Right lobe of liver (tissue), 6 donors: ENCODE measurements at regions not wholly inside any gene's neighbourhood (a gene's known extent, or its start where the extent isn't known, plus 50 kb on each side); places are given as distances from the start of the nearest gene placed in this dataset.

Source experiments
- ATAC-seq, 4 donors: fragments of 200-7000 bp; cut with Tn5 transposase; one replicate each; pipeline ENCODE4 v1.9.1; 2020; ENCODE audit warnings: mild to moderate bottlenecking in 4 of 4, moderate library complexity in 4 of 4
- DNase-seq, 3 donors: peaks; one replicate each; pipeline ENCODE4 v3.0.0-alpha.2; 2020
- H3K27ac ChIP-seq, 3 donors: fragments of 200-600 bp; one replicate each; pipeline ENCODE4 v1.8.0; 2022
- H3K27me3 ChIP-seq, 2 donors: fragments of 200-600 bp; one replicate each; pipeline ENCODE4 v1.8.0; 2022
- H3K36me3 ChIP-seq, 4 donors: fragments of 200-600 bp; sonication (generic) in 1 of 4; one replicate each; pipeline versions ENCODE4 v1.5.1 to v1.8.0; 2017 to 2022; ENCODE audit warnings: control low read depth in 1 of 4
- H3K4me1 ChIP-seq, 4 donors: fragments of 200-600 bp; sonication (generic) in 1 of 4; one replicate each; pipeline versions ENCODE4 v1.5.1 to v1.8.0; 2017 to 2022; ENCODE audit warnings: control low read depth in 1 of 4
- H3K4me3 ChIP-seq, 3 donors: fragments of 200-600 bp; one replicate each; pipeline ENCODE4 v1.8.0; 2022
- H3K9me3 ChIP-seq, 4 donors: fragments of 200-600 bp; sonication (generic) in 1 of 4; one replicate each; pipeline versions ENCODE4 v1.5.1 to v1.8.0; 2017 to 2022; ENCODE audit warnings: control low read depth in 1 of 4
- POLR2A ChIP-seq: fragments of 450-650 bp; IDR thresholded peaks from one replicate; pipeline ENCODE4 v1.6.1; 2017; ENCODE audit warnings: antibody characterized with exemption, mild to moderate bottlenecking
- WGBS: methylation state at CpG from one replicate; pipeline ENCODE4 v1.1.6; 2018; ENCODE audit warnings: low coverage, low lambda C conversion rate; ENCODE audit not compliant: insufficient coverage; ENCODE audit errors: missing lambda C conversion rate; 5-methylcytosine and 5-hydroxymethylcytosine counted together
- intact Hi-C, 2 donors: fragments of 100-400 bp; cut with DNase I; formaldehyde crosslinking; loops; one replicate each; pipeline versions ENCODE4 v1.11.2 to v1.14.1; 2022
- TF ChIP-seq, protein P1 (sequence below), 4 donors: fragments of 200-600 bp in 3 of 4; fragments of 450-650 bp in 1 of 4; IDR thresholded peaks; one replicate each; pipeline versions ENCODE4 v1.5.1 to v1.8.0; 2016 to 2022; ENCODE audit warnings: antibody characterized with exemption in 4 of 4, mild to moderate bottlenecking in 2 of 4
- donor health status: DM: no; HTN: yes; CAD: no.
- donor health status: DM: no; HTN: no; CAD: no.
- donor health status: DM: no; HTN: no; CAD: no.
- donor health status: DM: no; HTN: yes; CAD: no.
- donor health status: DM: no; HTN: yes; CAD: no.

DNA sequence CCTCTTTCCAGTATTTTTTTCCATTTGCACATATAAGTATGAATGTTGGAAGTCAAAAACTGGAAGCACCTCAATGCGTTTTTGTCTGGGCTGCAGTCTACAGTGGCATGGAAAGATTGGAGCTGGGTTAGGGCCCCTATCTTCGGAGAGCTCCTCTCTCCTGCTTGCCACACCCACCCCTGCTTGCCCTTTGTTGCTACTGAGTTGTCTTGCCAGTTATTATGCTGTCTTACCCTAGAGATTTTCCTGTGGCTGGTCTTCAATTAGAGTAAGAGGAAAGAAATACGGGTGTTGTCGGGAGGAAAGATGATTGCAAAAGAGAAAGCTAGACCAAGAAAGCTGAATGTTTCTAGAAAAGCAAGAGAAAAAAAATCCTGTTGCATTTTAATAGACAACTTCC, 228.9 kb upstream of the CELF2 start:
- no peaks in the 10 kb centered on the region for H3K36me3 ChIP-seq
- ATAC-seq = no peak
- no peak overlapping the region for H3K27ac ChIP-seq

DNA sequence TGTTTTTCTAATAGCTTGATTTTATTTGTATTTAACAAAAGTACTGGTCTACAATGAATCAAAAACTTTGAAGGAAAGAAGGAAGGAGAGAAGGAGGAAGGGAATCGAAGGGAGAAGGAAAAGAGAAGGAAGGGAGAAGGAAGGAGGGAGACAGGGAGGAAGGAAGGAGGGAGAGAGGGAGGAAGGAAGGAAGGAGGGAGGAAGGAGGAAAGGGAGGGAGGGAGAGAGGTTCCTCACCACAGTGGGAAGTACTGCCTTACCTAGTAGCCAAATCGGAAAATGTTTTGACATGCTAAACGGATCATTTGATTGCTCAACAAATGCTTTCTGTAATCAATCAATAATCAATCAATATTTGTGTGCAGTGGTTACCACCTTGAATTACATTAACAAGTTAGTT, 225.8 kb upstream of the CELF2 start:
- DNase-seq (no peak), ATAC-seq (no peak)
- intact Hi-C loops = no loop called here
- H3K4me1 ChIP-seq = no peaks in the 10 kb centered on the region
- TF ChIP-seq, protein P1, sequence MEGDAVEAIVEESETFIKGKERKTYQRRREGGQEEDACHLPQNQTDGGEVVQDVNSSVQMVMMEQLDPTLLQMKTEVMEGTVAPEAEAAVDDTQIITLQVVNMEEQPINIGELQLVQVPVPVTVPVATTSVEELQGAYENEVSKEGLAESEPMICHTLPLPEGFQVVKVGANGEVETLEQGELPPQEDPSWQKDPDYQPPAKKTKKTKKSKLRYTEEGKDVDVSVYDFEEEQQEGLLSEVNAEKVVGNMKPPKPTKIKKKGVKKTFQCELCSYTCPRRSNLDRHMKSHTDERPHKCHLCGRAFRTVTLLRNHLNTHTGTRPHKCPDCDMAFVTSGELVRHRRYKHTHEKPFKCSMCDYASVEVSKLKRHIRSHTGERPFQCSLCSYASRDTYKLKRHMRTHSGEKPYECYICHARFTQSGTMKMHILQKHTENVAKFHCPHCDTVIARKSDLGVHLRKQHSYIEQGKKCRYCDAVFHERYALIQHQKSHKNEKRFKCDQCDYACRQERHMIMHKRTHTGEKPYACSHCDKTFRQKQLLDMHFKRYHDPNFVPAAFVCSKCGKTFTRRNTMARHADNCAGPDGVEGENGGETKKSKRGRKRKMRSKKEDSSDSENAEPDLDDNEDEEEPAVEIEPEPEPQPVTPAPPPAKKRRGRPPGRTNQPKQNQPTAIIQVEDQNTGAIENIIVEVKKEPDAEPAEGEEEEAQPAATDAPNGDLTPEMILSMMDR (IDR thresholded peaks at IDR 0.05) = no peak
- TF ChIP-seq POLR2A = no peak
- H3K36me3 ChIP-seq = no peaks in the 10 kb centered on the region
- no peak overlapping the region for H3K27ac ChIP-seq
- H3K4me3 ChIP-seq = no peak overlapping the region
- no peaks in the 10 kb centered on the region for H3K27me3 ChIP-seq
- no peaks in the 10 kb centered on the region for H3K9me3 ChIP-seq
- WGBS = 28% methylated on average over 3 of the region's 3 CpGs

More for the DNA sequence above, 228.9 kb upstream of the CELF2 start:
- no peak for DNase-seq
- H3K9me3 ChIP-seq = no peaks in the 10 kb centered on the region
- no peaks in the 10 kb centered on the region for H3K4me1 ChIP-seq
- H3K4me3 ChIP-seq = no peak overlapping the region
- WGBS = 53% methylated on average over 4 of the region's 4 CpGs
- TF ChIP-seq POLR2A = no peak
- TF ChIP-seq, protein P1 (IDR thresholded peaks at IDR 0.05) = no peak
- no peaks in the 10 kb centered on the region for H3K27me3 ChIP-seq
- intact Hi-C loops = no loop called here

DNA sequence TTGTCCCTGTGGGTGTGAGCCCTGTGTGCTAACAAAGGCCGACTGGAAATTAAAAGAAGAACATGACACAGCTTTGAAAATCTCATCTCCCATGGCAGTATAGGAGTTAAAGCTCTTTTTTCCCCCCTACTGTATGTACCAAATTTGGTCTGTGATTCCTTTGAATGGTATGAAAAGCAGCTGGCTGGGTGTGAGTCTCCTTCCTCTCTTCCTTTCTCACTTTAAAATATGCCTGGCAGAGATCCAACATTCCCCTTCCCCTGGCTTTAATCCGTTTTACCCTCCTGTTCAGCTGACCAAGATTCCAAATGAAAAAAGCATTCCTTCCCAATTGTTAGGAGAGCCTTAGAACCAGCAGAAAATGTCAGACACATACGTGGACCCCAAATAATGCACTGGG, 225.0 kb upstream of the CELF2 start:
- DNase-seq = no peak
- H3K4me3 ChIP-seq = no peak overlapping the region
- TF ChIP-seq POLR2A = no peak
- TF ChIP-seq, protein P1 (IDR thresholded peaks at IDR 0.05) = no peak
- WGBS = 27% methylated on average over 3 of the region's 3 CpGs
- no peaks in the 10 kb centered on the region for H3K4me1 ChIP-seq
- no peaks in the 10 kb centered on the region for H3K9me3 ChIP-seq
- no peak overlapping the region for H3K27ac ChIP-seq
- no peaks in the 10 kb centered on the region for H3K27me3 ChIP-seq
- intact Hi-C loops = no loop called here
- no peaks in the 10 kb centered on the region for H3K36me3 ChIP-seq
- ATAC-seq = no peak

DNA sequence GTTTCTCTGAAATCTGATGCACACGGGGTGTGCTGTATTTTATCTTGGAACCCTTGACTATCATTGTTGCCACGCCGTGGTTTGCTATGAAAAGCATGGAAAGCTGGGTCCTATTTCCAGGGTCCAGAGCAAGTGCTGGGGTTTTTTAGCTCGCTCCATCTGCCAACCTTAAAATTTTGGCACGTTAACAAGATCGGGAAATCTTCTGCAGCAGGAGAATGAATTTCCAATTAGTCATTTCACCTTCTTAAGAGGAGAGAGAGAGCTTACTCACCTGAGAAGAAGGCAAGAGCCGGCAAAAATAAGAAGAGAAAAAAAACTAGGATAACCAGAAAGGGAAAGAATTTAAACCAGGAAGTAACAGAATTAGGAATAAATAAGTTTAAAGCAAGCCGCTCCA, 223.6 kb upstream of the CELF2 start:
- no peaks in the 10 kb centered on the region for H3K27me3 ChIP-seq
- no peaks in the 10 kb centered on the region for H3K4me1 ChIP-seq
- H3K27ac ChIP-seq = no peak overlapping the region
- 66% methylated on average over 8 of the region's 8 CpGs for WGBS
- H3K4me3 ChIP-seq = no peak overlapping the region
- no peaks in the 10 kb centered on the region for H3K9me3 ChIP-seq
- DNase-seq = no peak
- no peaks in the 10 kb centered on the region for H3K36me3 ChIP-seq
- ATAC-seq = no peak
- intact Hi-C loops = no loop called here
- TF ChIP-seq POLR2A = no peak
- TF ChIP-seq, protein P1 (IDR thresholded peaks at IDR 0.05) = no peak

DNA sequence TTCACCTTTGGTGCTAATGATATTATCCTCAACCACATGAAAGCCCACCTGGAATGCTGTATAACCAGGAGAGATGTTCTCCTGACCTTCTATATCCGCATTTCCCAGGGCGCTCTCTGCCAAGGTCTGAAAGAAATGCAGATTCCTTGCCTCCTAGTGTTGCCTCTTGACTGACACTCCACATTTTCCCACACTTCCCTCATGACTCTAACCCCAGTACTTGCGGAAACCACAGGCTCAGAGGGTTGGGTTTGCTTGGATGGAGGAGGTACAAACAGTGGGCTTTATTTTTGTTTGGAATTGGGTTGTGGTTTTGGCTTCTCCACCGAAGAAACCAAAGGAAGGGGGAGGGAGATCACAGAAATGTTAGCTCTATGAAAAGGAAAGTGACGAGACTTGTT, 222.9 kb upstream of the CELF2 start:
- H3K9me3 ChIP-seq = no peaks in the 10 kb centered on the region
- H3K27me3 ChIP-seq = no peaks in the 10 kb centered on the region
- H3K4me1 ChIP-seq = no peaks in the 10 kb centered on the region
- no peak overlapping the region for H3K4me3 ChIP-seq
- ATAC-seq (no peak), DNase-seq (no peak)
- TF ChIP-seq POLR2A = no peak
- TF ChIP-seq, protein P1 (IDR thresholded peaks at IDR 0.05) = no peak
- no peaks in the 10 kb centered on the region for H3K36me3 ChIP-seq
- intact Hi-C loops = no loop called here
- H3K27ac ChIP-seq = no peak overlapping the region
- WGBS = 42% methylated on average over 4 of the region's 5 CpGs
